NT2/D1 (cell line): ENCODE measurements at regions not wholly inside any gene's neighbourhood (a gene's known extent, or its start where the extent isn't known, plus 50 kb on each side); places are given as distances from the start of the nearest gene placed in this dataset.
"Not testable (repeated sequence)": the region's sequence is repeated elsewhere in the genome, so short reads cannot be mapped to it uniquely, and the experiment has no call there.

Experiments used
- DNase-seq: peaks from one replicate; pipeline ENCODE4 v3.0.0-alpha.2; 2011; ENCODE audit warnings: low read depth, low spot score
- H3K27me3 ChIP-seq: 2 replicates; pipeline ENCODE4 v1.6.0; 2011; ENCODE audit warnings: mild to moderate bottlenecking; ENCODE audit not compliant: insufficient read length, insufficient read depth
- H3K36me3 ChIP-seq: 2 replicates; pipeline ENCODE4 v1.6.1; 2011; ENCODE audit warnings: mild to moderate bottlenecking, low read length, mixed read lengths; ENCODE audit not compliant: insufficient read depth, insufficient read length
- H3K4me1 ChIP-seq: 2 replicates; pipeline ENCODE4 v1.5.1; 2011; ENCODE audit not compliant: insufficient read depth, insufficient read length
- H3K4me3 ChIP-seq: 2 replicates; pipeline ENCODE4 v1.5.1; 2011; ENCODE audit warnings: low read depth; ENCODE audit not compliant: insufficient read length
- H3K9ac ChIP-seq: 2 replicates; pipeline ENCODE4 v1.6.0; 2011; ENCODE audit warnings: low read depth; ENCODE audit not compliant: insufficient read length
- H3K9me3 ChIP-seq: 2 replicates; pipeline ENCODE4 v1.5.1; 2011; ENCODE audit warnings: mild to moderate bottlenecking, low read length; ENCODE audit not compliant: insufficient read depth
- SUZ12 ChIP-seq: IDR thresholded peaks from 2 replicates; pipeline ENCODE4 v1.6.1; 2011; ENCODE audit not compliant: insufficient read length, insufficient read depth; ENCODE audit errors: extremely low read depth
- YY1 ChIP-seq: IDR thresholded peaks from 2 replicates; pipeline ENCODE4 v1.6.1; 2011; ENCODE audit not compliant: insufficient read length, insufficient read depth
- ZNF274 ChIP-seq: IDR thresholded peaks from 2 replicates; pipeline ENCODE4 v1.6.1; 2011; ENCODE audit warnings: mild to moderate bottlenecking, low read depth, low read length

- no peaks in the 10 kb centered on the region for H3K27me3 ChIP-seq
- no peak for TF ChIP-seq SUZ12
- no peak for TF ChIP-seq YY1
- no peak for TF ChIP-seq ZNF274
- H3K36me3 ChIP-seq, result no peaks in the 10 kb centered on the region
- DNase-seq, result no peak
- H3K4me1 ChIP-seq, result no peaks in the 10 kb centered on the region
- H3K4me3 ChIP-seq, result no peak overlapping the region
- H3K9ac ChIP-seq, result no peak overlapping the region
- no peaks in the 10 kb centered on the region for H3K9me3 ChIP-seq
These were observed 282.4 kb upstream of the DYNLRB2 start for GRCh38 chr16:80258407-80258806.

GRCh38 chr16:80254970-80255369 is 285.8 kb upstream of the DYNLRB2 start:
- DNase-seq, result no peak
- H3K4me3 ChIP-seq, result no peak overlapping the region
- TF ChIP-seq YY1 (no peak), ZNF274 (no peak), SUZ12 (no peak)

GRCh38 chr16:80253741-80254140 is 287.1 kb upstream of the DYNLRB2 start:
- Histone ChIP-seq H3K9me3 (no peaks in the 10 kb centered on the region), H3K36me3 (no peaks in the 10 kb centered on the region), H3K4me1 (no peaks in the 10 kb centered on the region), H3K9ac (no peak overlapping the region), H3K27me3 (no peaks in the 10 kb centered on the region), H3K4me3 (no peak overlapping the region)
- TF ChIP-seq ZNF274 (no peak), SUZ12 (no peak), YY1 (no peak)
- no peak for DNase-seq

More at GRCh38 chr16:80254970-80255369, 285.8 kb upstream of the DYNLRB2 start:
- H3K9ac ChIP-seq, result no peak overlapping the region
- H3K36me3 ChIP-seq, result no peaks in the 10 kb centered on the region
- H3K4me1 ChIP-seq, result no peaks in the 10 kb centered on the region
- H3K9me3 ChIP-seq, result no peaks in the 10 kb centered on the region
- H3K27me3 ChIP-seq, result no peaks in the 10 kb centered on the region

GRCh38 chr16:80250381-80250780 is 290.4 kb upstream of the DYNLRB2 start:
- no peak overlapping the region for H3K9ac ChIP-seq
- no peak for DNase-seq
- no peaks in the 10 kb centered on the region for H3K36me3 ChIP-seq
- no peaks in the 10 kb centered on the region for H3K4me1 ChIP-seq
- no peak overlapping the region for H3K4me3 ChIP-seq
- no peak for TF ChIP-seq SUZ12
- TF ChIP-seq YY1, result no peak
- TF ChIP-seq ZNF274, result no peak
- H3K9me3 ChIP-seq, result no peaks in the 10 kb centered on the region
- H3K27me3 ChIP-seq, result no peaks in the 10 kb centered on the region

GRCh38 chr16:80243303-80243702 is 297.5 kb upstream of the DYNLRB2 start:
- H3K4me1 ChIP-seq, DNase-seq, H3K4me3 ChIP-seq, H3K9ac ChIP-seq, H3K27me3 ChIP-seq, H3K36me3 ChIP-seq, H3K9me3 ChIP-seq: not testable (repeated sequence)

GRCh38 chr16:80242279-80242678 is 298.5 kb upstream of the DYNLRB2 start:
- H3K9ac ChIP-seq, H3K36me3 ChIP-seq, H3K27me3 ChIP-seq, H3K9me3 ChIP-seq, DNase-seq, H3K4me1 ChIP-seq, H3K4me3 ChIP-seq: not testable (repeated sequence)

- Histone ChIP-seq H3K36me3 (no peaks in the 10 kb centered on the region), H3K27me3 (no peaks in the 10 kb centered on the region), H3K9ac (no peak overlapping the region), H3K4me1 (no peaks in the 10 kb centered on the region), H3K9me3 (peaks cover 8% of the 10 kb centered on the region; the same call in 1 of the 2 replicates), H3K4me3 (no peak overlapping the region)
- TF ChIP-seq SUZ12 (no peak), ZNF274 (no peak), YY1 (no peak)
- DNase-seq, result no peak
These were observed 307.5 kb upstream of the DYNLRB2 start for GRCh38 chr16:80233097-80233835.

- no peak for DNase-seq
- Histone ChIP-seq H3K9ac (no peak overlapping the region), H3K27me3 (no peaks in the 10 kb centered on the region), H3K36me3 (no peaks in the 10 kb centered on the region), H3K9me3 (peaks cover 4% of the 10 kb centered on the region; the same call in 1 of the 2 replicates), H3K4me1 (no peaks in the 10 kb centered on the region), H3K4me3 (no peak overlapping the region)
- TF ChIP-seq ZNF274, result no peak
- TF ChIP-seq SUZ12, result no peak
- no peak for TF ChIP-seq YY1
These were observed 308.9 kb upstream of the DYNLRB2 start for GRCh38 chr16:80231888-80232287.
